GM13976 (cell line): ENCODE measurements at regions not wholly inside any gene's neighbourhood (a gene's known extent, or its start where the extent isn't known, plus 50 kb on each side); places are given as distances from the start of the nearest gene placed in this dataset.
"Not testable (repeated sequence)": the region's sequence is repeated elsewhere in the genome, so short reads cannot be mapped to it uniquely, and the experiment has no call there.

ENCODE experiments used
- DNase-seq: peaks from one replicate; pipeline ENCODE4 v3.0.0; 2012; ENCODE audit warnings: low spot score
- CTCF ChIP-seq: IDR thresholded peaks from 2 replicates; pipeline ENCODE4 v1.5.1; 2012; ENCODE audit warnings: borderline replicate concordance, mild to moderate bottlenecking; ENCODE audit not compliant: insufficient read depth; ENCODE audit errors: extremely low read depth, missing control alignments, control extremely low read depth
- in situ Hi-C: fragments of 300-500 bp; cut with MboI; formaldehyde crosslinking; loops from one replicate; pipeline ENCODE4 v1.12.0; 2022; ENCODE audit warnings: low sequenced_read_pairs, mixed read lengths, inconsistent platforms; ENCODE audit not compliant: unreplicated experiment

- no peak for DNase-seq
- TF ChIP-seq CTCF = no peak
- in situ Hi-C loops = no loop called here
These were observed 161.3 kb downstream of the THBS2 start for GRCh38 chr6:169092375-169092774.

- DNase-seq, in situ Hi-C loops: not testable (repeated sequence)
These were observed 163.0 kb downstream of the THBS2 start for GRCh38 chr6:169090514-169091127.

GRCh38 chr6:169088762-169089161, 164.9 kb downstream of the THBS2 start:
- TF ChIP-seq CTCF = no peak
- DNase-seq = no peak
- in situ Hi-C loops = no loop called here

- no peak for DNase-seq
- in situ Hi-C loops = no loop called here
- TF ChIP-seq CTCF = no peak
These were observed 166.1 kb downstream of the THBS2 start for GRCh38 chr6:169087443-169088041.

- DNase-seq, in situ Hi-C loops: not testable (repeated sequence)
These were observed 167.0 kb downstream of the THBS2 start for GRCh38 chr6:169086616-169087015.

GRCh38 chr6:169086020-169086419, 167.6 kb downstream of the THBS2 start:
- in situ Hi-C loops = no loop called here
- TF ChIP-seq CTCF = no peak
- no peak for DNase-seq

GRCh38 chr6:169085466-169085865, 168.2 kb downstream of the THBS2 start:
- in situ Hi-C loops = no loop called here
- no peak for DNase-seq
- no peak for TF ChIP-seq CTCF

- DNase-seq, in situ Hi-C loops: not testable (repeated sequence)
These were observed 169.1 kb downstream of the THBS2 start for GRCh38 chr6:169084557-169084956.
